GM12891 (cell line): ENCODE measurements at regions not wholly inside any gene's neighbourhood (a gene's known extent, or its start where the extent isn't known, plus 50 kb on each side); places are given as distances from the start of the nearest gene placed in this dataset.

Source experiments
- POLR2A ChIP-seq: IDR thresholded peaks from 2 replicates; pipeline ENCODE4 v1.6.1; 2011; ENCODE audit warnings: low read depth, low read length, control low read depth
- TAF1 ChIP-seq: IDR thresholded peaks from 2 replicates; pipeline ENCODE4 v1.6.1; 2011; ENCODE audit warnings: low read depth, low read length, control low read depth

DNA sequence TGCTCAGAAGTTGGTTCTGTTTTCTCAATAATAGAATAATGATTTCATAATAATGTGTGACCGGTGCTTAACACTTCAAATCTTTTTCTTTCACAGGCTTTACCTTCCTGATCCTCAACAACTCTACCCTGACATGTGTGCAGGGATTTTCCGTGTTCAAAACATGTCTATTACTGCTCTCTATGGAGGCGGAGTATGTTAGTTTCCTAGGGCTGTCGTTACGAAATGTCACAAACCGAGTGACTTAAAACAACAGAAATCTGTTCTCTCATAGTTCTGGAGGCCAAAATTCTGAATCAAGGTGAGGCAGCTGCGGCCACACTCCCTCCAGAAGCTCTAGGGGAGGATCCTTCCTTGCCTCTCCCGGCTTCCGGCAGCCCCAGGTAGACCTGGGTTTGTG lies 186.2 kb upstream of the VASH1 start:
- TF ChIP-seq POLR2A (no peak), TAF1 (no peak)
